Left ventricle myocardium superior (tissue), 1 donor: ENCODE measurements at regions not wholly inside any gene's neighbourhood (a gene's known extent, or its start where the extent isn't known, plus 50 kb on each side); places are given as distances from the start of the nearest gene placed in this dataset.
A peak's percentile ranks its signal among the peaks of the same experiment; 100 is the strongest.

ENCODE experiments used
- ATAC-seq: fragments of 200-7000 bp; cut with Tn5 transposase; one replicate; pipeline ENCODE4 v1.9.1; 2020; ENCODE audit warnings: mild to moderate bottlenecking, moderate library complexity
- DNase-seq: peaks from one replicate; pipeline ENCODE4 v3.0.0-alpha.2; 2020
- intact Hi-C: fragments of 100-400 bp; cut with micrococcal nuclease; formaldehyde crosslinking; loops from one replicate; pipeline ENCODE4 v1.11.0; 2022
- donor health status: DM: no; HTN: yes; CAD: no; lungs with severe emphysema.

DNA sequence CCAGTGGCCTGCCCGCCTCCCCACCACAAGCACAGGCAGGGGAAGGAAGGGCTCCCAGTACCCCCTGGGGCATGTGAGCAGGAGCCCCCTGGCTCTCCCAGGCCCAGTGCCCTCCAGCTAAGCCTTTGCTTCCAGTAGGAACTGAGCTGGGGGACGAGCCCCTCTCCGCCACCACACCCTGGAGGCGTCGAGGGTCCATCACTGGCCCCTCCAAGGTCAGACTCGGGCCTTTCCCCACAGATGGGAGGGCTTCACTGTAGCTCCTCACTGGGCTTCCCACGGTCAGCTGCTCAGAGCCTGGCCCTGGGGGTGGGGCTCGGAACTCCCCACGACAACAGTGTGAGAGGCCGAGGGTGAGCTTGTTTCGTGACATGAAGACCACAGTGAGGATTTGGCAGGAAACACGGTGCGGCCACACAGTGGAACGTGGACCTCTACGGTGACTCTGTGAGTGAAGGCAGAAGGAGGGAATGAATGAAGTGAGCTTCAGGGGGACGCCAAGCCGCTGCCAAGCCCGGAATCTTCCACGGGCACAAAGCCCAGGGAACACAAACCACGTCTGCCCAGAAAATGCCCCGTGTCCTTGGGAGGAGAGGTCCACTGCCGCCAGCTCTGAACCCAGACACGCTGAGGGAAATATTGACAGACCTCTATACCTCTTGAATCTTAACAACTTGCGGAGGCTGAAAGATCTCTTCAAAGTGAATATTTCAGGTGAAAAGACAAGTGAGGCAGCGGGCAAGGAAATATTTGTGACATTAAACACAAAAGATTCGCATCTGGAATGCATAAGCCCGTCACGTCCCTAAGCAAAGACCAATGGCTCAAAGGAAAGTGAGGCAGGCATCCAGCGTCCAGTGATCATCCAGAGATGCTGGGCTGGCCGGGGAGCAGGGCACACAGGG is 144.8 kb upstream of the GPC1 start:
- no peak for ATAC-seq
- intact Hi-C loops = no loop called here
- no peak for DNase-seq

DNA sequence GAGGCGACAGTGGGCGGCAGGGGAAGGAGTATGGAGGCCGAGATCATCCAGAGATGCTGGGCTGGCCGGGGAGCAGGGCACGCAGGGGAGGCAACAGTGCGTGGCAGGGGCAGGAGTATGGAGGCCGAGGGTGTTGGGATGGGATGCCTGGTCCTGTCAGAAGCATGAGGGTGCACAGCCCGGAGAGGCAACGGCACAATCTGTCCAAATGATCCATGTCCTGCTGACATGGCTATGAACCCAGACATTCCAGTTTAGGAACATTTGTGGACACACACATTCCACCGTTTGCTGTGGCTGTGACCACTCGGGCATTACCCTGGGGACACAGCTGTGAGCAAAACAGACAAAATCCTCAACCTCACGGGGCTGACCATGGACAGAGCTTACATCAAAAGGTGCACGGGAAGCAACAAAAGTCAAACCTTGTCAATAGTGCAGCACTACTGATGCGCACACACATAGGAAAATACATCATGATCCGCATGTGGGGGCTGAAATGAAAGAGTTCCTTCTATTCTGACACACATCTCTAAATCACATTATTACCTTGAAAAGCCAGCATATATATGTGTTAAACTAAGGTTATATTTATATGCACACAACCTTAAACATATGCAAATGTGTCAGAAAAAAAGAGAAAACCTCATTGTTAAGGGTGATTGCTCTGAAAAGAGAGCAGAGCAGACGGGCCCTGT is 144.0 kb upstream of the GPC1 start:
- intact Hi-C loops = no loop called here
- ATAC-seq (no peak), DNase-seq (no peak)

DNA sequence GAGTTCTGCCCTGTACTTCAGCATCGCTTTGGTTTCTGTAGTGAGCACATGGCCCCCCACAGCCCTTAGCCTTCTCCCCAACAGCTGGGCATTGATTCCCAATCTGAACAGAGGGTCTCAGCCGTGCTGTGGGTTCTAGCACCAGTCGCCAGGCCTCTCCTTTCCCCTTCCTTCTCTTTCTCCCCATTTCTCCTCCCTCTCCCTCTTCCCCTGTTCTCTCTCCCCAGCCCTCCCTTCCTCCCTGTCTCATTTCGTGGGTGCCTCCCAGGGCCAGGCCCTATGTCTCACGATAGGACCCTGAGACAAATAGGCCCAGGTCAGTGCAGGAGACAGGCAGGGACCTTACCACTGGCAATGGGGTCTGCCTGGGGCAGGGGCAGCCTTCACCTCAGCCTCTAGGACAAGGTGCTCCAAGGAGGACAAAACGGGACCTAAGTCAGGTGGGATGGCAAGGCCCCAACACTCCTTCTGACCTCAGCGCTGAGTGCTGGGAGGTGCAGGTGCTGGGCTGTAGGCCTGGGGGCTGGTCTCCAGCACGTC is 143.4 kb upstream of the GPC1 start:
- intact Hi-C loops = no loop called here

DNA sequence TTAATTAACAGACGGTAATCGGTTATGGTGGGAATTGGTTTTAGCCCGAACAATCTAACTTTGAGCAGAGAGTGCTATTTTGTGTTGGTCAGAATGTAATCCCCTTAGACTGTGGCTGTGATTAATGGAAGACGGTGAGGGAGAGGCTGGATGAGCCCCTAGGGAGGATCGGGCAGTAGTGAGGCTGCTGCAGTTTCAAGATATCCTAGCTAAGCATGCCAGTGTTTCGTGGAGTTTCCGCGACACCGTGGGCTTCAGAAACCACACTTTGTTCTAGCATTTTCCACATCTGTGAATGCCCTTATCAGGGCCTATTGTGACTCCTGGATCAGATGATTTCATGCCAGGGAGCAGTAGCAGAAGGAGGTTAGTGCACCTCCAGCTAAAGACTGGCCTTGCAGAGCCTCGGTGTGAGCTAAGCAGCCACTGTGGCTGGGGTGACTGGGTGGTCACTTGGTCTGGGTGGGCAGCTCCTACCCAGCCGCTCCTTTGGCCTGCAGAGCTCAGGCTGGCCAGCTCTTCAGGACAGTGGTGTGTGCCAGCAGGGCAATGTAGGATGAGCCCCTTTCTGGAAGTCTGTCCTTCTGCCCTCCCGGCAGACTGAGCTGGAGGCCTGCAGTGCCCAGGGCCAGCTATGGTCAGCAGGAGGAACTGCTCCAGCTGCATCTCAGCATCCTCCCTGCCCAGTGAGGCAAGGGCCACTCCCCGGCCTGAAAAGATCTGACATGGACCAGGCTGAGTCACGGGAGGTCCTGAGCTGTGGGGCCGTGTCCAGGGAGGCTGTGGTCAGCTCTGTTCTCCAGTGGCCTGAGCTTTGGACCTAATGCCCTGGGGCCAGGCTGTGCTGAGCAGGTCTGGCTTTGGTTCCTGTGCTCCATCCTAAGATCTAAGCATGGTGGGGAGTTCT is 142.6 kb upstream of the GPC1 start:
- intact Hi-C loops = no loop called here
- DNase-seq (no peak), ATAC-seq (no peak)

More for the DNA sequence above, 143.4 kb upstream of the GPC1 start:
- ATAC-seq (no peak), DNase-seq (no peak)

DNA sequence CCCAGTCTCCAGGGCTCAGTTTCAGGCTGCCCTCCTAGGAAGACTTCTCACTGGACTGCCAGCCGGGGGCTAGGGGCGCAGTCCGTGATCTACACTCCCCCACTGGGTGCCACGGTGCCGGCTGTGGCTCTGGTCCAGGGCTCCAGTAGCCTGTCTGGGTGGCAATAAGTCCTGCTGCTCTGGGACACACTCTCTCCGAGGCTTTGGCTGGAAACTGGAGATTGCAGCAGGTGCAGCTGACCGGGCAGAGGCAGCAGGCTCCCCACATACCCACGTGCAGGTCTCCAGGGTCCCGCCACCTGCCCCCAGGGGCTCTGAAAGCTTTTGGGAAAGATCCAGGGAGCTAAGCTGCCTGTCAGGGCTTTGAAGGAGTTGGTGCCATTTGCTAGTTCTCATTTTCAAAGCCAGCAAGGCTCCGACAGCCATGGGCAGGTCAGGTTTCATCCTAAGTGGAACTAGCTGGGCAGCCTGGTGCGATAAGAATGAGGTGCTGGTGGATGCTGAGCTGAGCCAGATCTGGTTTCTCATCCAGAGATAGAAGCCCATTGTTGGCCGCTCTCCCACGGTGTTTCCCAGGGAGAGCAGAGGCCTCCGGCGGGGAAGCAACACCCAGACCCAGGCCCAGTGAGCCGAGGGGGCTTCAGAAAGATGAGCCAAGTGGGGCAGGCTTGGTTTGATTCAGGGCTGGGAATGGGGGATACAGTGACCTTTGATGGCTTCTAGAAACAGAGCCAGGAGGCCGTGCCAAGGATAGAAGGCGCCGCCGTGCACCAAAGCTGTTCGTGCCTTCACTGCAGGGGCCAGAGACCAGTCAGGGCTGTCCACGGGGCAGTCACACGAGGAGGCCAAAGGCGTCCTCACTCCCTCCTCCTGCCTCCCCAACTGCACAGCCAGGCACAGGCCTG is 141.7 kb upstream of the GPC1 start:
- peak; percentile 74 for ATAC-seq
- peak; percentile 79 for DNase-seq
- intact Hi-C loops = no loop called here

DNA sequence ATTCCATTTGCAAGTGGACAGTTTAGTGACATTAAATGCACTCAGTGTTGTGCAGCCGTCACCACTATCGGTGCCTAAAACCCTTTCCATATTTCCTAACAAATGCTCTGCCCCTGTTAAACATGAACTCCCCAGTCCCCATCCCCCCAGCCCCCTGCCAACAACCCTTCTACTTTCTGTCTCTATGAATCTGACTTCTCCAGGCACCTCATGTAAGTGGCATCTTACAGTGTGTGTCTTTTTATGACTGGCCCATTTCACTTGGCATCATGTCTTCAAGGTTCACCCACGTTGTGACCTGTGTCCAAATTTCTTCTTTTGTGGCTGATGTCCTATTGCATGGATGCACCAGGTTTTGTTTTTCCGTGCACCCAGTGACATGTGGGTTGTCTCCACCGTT is 140.9 kb upstream of the GPC1 start:
- ATAC-seq (no peak), DNase-seq (no peak)
- intact Hi-C loops = no loop called here

DNA sequence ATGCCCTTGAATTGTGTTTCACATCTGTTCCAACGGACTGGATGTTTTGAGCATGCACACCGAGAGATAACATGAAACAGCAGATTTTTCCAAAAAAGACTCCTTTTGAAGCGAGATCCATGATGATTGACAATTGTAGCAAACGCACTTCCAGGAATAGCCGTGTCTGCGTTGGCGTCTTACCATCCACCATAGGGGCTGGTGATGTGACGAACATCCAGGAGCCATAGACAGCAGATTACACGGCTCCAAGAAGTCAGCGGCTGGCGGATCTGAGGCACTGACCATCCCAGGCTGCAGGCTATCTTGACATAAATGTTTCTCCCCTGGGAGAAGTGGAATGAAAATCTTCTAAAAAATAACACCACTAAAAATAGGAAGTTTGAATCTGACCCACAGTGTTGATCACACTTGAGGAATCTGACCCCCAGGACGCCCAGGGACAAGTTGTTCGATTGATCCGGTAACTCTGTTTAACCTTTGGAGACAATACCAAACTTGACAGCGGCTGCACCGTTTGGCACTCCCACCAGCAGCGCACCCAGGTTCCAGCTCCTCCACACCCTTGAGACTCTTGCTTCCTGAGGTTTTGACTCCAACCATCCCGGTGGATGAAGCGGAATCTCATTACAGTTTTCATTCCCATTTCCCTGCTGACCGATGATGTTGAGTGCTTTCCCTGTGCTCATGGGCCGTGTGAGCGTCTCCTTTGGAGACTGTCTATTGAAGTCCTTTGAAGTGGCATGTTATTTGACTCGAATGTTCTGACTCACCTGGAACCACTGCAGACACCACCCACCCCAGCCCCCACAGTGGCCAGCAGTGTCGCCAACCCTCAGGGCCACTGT is 140.0 kb upstream of the GPC1 start:
- ATAC-seq = no peak
- intact Hi-C loops = no loop called here
- no peak for DNase-seq

DNA sequence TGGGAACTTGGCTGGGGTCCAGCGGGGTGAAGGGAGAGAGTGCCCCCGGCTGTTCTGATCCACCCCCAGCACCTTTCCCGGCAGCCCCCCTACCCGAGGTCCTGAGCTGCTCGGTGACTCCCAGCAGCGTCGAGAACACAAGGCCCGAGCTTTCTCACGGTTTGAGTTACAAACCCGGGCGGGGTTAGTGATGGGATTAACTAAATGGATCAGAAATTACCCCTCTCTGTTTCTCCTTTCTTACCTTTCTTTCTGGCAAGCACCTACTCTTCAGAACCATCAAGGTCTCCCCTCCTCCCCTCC is 139.4 kb upstream of the GPC1 start:
- DNase-seq (no peak), ATAC-seq (no peak)
- intact Hi-C loops = no loop called here

DNA sequence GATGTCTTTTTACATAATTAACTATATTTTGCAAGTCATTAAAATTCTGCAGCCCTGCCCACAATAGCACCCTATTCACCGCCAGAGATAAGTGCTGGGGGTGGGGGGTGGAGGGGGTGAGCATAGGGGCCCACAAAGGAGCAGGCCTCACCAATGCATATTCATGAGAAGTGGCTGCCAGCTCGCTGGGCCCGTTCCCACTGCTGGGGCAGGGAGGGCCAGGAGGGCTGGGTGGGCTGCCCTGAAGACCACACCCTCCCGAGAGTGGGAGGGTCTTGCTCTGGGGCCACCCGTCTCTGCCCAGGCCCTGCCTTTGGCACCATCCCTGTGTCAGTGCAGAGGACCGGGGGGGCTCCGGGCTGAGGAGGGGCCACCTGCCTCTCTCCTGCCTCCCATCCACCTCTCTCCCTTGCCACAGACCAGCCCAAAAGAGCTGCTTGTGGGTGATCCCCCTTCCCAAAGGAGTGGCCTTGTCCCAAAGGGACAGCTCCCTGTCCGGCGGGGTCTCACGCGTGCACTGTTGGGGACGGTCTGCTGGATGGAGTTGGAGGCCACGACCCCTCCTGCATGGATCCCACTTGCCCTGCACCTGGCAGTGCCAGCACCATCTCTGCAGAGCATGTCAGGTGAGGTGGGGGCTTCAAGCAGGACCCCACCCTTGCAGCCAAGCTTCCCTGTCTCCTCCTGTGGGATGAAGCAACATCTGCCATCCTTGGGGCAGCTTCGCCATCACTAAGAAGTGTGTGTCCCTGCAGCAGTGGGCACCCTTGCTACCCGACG is 138.8 kb upstream of the GPC1 start:
- ATAC-seq = no peak
- intact Hi-C loops = no loop called here
- DNase-seq = no peak

DNA sequence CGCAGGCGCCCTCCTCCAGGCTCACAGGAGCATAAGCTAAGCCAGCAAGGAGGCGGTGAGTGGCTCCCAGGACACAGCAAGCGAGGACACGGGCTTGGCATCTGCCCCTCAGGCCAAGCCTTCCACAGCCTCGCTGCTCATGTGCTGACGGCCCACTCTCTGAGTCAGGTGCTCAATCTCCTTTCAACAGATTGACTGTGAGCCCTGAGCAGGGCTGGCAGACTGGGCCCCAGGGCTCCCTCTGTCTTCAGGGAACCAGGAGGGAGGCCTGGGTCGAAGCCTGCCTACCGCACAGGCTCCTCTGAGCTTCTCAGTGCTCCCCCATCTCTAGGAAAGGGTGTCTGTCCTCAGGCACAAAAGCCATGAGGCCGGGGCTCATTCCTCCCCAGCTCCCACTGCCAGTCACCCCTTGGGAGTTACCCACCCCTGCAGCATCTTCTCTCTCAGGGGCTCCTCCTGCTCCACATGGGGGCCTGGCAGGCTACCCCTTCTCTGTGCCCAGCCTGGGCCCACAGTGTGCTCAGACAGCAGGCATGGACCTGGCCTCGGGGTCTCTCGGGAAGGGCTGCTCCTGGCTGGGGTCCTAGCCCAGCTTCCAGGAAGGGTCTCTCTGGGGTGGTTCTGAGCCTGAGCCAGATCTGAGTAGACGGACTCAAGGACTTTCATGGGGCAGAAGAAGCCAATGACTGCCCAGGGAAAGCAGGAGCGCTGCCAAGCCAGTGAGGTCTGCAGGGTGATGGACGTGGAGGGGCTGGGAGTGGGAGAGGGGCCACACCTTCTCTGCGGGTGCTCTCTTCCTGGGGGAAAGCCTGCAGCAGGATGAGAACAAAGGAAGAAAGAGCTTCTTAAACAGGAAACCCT is 138.0 kb upstream of the GPC1 start:
- intact Hi-C loops = no loop called here
- ATAC-seq (peak; percentile 88), DNase-seq (peak; percentile 90)

DNA sequence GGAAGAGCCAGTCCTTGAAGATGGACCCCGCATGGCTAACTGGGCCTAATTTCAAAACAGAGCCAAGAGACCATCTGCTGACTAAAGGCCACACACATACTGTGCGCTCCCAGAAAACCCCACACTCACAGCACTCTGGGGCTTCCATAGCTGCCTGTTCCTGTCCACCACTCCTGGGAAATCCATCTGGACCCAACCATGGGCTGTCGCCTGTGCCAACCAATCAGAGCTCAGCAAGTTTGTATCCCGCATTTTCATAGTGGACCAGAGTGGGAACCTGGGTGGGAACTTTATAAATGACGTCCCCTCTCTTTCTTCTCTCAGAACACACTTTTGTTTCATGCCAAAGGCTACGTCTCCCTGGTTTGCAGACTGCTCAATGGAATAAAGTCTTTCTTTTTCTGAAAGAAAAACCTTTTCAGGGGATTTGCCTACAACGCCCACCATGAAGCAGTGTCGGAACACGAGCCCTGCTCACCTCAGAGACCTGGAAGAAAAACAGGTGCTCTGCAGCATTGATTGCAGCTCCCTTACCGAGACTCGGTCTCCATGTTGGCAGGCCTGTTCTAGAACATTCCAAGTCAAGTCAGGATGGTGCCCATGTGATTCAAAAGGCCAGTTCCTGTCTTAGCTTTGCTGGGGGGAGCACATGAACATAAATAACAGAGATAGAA is 137.2 kb upstream of the GPC1 start:
- intact Hi-C loops = no loop called here
- DNase-seq (no peak), ATAC-seq (no peak)

DNA sequence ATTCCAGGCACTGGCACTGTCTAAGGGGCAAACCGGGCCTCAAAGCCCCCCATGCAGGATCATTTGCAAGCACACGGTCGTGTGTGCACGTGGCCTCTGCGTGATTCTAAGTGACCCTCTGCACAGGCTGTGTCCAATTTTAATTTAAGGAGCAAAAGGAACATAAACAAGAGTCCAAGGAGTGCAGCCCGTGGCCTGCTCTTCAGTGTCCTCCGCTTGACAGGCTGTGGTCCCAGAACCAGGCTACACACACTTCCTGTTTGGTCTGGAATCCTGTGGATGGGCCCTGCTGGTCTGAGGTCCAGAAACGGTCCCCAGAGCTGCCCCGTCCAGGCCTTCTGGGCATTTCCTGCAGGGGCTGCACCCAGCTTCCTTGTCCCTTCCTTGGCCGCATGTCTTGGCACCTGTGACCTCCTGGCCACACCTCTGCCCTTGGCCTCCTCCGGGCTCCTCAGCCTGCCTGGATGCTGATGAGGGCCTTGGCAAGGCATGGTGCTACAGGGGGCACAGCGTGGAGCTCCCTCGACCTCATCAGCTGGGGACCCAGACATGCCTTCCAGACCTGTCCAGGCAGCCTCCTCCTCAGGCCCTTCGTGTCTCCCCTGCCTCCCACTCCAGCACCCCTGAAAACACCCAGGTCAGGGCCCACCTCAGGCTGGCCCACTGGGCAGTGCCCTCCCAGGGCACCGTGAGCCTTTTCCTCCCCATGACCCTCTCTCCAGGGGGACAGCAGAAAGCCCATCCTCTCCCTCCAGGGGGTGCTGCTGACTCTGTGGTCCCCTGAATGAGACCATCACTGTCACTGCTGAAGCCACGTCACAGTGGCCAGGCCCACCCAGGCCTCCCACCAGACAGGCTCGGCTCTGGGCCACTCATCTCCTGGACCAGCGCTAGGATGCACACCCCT is 136.4 kb upstream of the GPC1 start:
- ATAC-seq (no peak), DNase-seq (no peak)
- intact Hi-C loops = no loop called here

DNA sequence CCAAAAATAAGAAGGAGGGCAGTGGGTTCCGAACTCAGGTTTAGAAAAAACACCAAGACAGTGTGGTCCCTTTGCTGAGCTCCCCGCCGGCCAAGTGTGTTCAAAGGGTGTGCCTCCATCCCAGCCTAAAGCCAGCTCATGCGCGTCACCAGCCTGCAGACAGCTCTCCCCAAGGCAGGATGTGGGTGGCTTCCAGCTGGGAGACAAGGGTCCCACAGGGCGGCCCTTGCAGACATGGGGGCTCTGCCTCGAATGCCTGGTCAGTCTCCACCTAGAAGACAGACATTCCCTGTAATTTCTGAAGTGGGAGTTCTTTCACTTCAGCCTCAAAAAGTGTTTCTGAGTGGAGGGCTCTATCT is 135.8 kb upstream of the GPC1 start:
- intact Hi-C loops = no loop called here
- no peak for ATAC-seq
- no peak for DNase-seq

DNA sequence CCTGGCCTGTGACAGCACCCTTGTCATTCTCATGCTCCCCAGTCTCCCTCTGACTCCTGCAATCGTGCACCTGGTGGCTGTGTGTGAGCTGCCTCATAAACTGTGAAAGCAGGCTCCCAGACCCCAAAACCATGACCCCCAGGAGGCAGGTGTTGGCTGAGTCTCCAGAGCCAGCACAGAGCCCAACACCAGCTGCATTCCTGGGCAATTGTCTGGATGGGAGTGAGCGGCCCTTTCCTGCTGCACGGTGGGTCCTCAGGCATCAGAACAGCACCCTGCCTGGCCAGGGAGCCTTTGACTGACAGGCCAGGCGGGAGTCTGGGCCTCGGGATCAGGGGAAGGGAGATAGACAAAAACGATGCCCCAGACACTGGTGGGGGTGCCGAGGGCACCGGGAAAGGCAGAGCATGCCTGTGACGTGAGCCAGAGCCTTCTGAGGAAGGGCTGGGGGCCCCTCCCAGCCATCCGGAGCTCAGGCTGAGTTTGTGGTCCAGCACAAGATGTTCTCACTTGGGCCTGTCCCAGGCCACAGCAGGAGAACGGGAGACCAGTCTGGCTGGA is 135.1 kb upstream of the GPC1 start:
- intact Hi-C loops = no loop called here
- no peak for DNase-seq
- no peak for ATAC-seq
